GM12878 (cell line): ENCODE measurements at regions not wholly inside any gene's neighbourhood (a gene's known extent, or its start where the extent isn't known, plus 50 kb on each side); places are given as distances from the start of the nearest gene placed in this dataset.

Experiments
- ATAC-seq: fragments of 200-7000 bp; cut with Tn5 transposase; 3 replicates; pipeline ENCODE4 v1.9.1; 2020; ENCODE audit warnings: mild to moderate bottlenecking, moderate library complexity
- BruUV-seq: library from RNA; stranded (reverse); fragments of 400-500 nt; replicated peaks from 2 replicates; lab custom pipeline; 2021; lab: Mats Ljungman, UMichigan
- CTCF ChIA-PET: fragments of 300-600 bp; sonication (Branson Sonifier 250); formaldehyde crosslinking; extraction: SDS; loops from one replicate; lab custom pipeline; 2021; ENCODE audit warnings: inconsistent platforms; lab: Yijun Ruan, JAX
- POLR2A ChIA-PET: fragments of 350-600 bp; formaldehyde crosslinking; extraction: SDS; loops from one replicate; lab custom pipeline; 2021; ENCODE audit warnings: inconsistent platforms; lab: Charles Lee
- RAD21 ChIA-PET: fragments of 300-600 bp; sonication (Branson Sonifier 250); formaldehyde crosslinking; loops from one replicate; lab custom pipeline; 2023; ENCODE audit warnings: antibody characterized with exemption; ENCODE audit not compliant: unreplicated experiment; lab: Charles Lee
- SMC1A ChIA-PET: fragments of 300-600 bp; sonication (Branson Sonifier 250); formaldehyde crosslinking; loops from one replicate; lab custom pipeline; 2023; ENCODE audit not compliant: unreplicated experiment, uncharacterized antibody; lab: Charles Lee
- DNase-seq: peaks from one replicate; pipeline ENCODE4 v3.0.0-alpha.2; 2011; ENCODE audit warnings: low read depth, low spot score
- FAIRE-seq: peaks from 3 replicates; lab custom pipeline; 2011; peaks lifted over from hg19 to GRCh38; lab: Jason Lieb, UNC
- H2AFZ ChIP-seq: 2 replicates; pipeline ENCODE4 v1.6.0; 2011; ENCODE audit warnings: low read depth, low read length, control low read depth; ENCODE audit not compliant: control insufficient read depth
- H3K27ac ChIP-seq: 2 replicates; pipeline ENCODE4 v1.5.1; 2011; ENCODE audit warnings: control low read depth; ENCODE audit not compliant: control insufficient read depth, insufficient read depth
- H3K27me3 ChIP-seq, 2 experiments: replicated peaks in 1 of 2; 2 replicates each; pipeline versions ENCODE4 v1.6.0 to v1.6.1; 2011; ENCODE audit warnings: low read length in 1 of 2; ENCODE audit not compliant: control insufficient read depth in 2 of 2, insufficient read depth in 2 of 2
- H3K36me3 ChIP-seq, 2 experiments: 2 replicates each; pipeline ENCODE4 v1.5.1; 2011; ENCODE audit warnings: low read length in 1 of 2; ENCODE audit not compliant: control insufficient read depth in 2 of 2, insufficient read depth in 2 of 2
- H3K4me1 ChIP-seq: 2 replicates; pipeline ENCODE4 v1.6.1; 2011; ENCODE audit warnings: mild to moderate bottlenecking, low read length, moderate library complexity, mixed read lengths; ENCODE audit not compliant: control insufficient read depth, insufficient read depth
- H3K4me2 ChIP-seq: 2 replicates; pipeline ENCODE4 v1.6.0; 2011; ENCODE audit warnings: control low read depth; ENCODE audit not compliant: control insufficient read depth, insufficient read depth
- H3K4me3 ChIP-seq: fragments of 200-600 bp; sonication (generic); 2 replicates; pipeline ENCODE4 v1.5.1; 2016
- H3K79me2 ChIP-seq: 2 replicates; pipeline ENCODE4 v1.6.0; 2011; ENCODE audit warnings: low read length; ENCODE audit not compliant: control insufficient read depth, insufficient read depth
- H3K9ac ChIP-seq: 2 replicates; pipeline ENCODE4 v1.8.0; 2011; ENCODE audit warnings: low read length, control low read depth, mixed read lengths; ENCODE audit not compliant: control insufficient read depth, insufficient read depth
- H3K9me3 ChIP-seq: replicated peaks from 3 replicates; pipeline ENCODE4 v1.5.1; 2011; ENCODE audit warnings: mild to moderate bottlenecking, low read length; ENCODE audit not compliant: control insufficient read depth, insufficient read depth
- H4K20me1 ChIP-seq: 2 replicates; pipeline ENCODE4 v1.6.0; 2011; ENCODE audit not compliant: control insufficient read depth, insufficient read depth
- BACH1 ChIP-seq: fragments of 450-650 bp; IDR thresholded peaks from 2 replicates; pipeline ENCODE4 v1.6.1; 2017; ENCODE audit warnings: mild to moderate bottlenecking, borderline replicate concordance
- CUX1 ChIP-seq: IDR thresholded peaks from 2 replicates; pipeline ENCODE4 v1.6.1; 2012; ENCODE audit warnings: improper control_type of control experiment, low read depth, low read length; ENCODE audit not compliant: insufficient replicate concordance
- DPF2 ChIP-seq: fragments of 450-650 bp; IDR thresholded peaks from 2 replicates; pipeline ENCODE4 v1.6.1; 2017; ENCODE audit warnings: mild to moderate bottlenecking
- ESRRA ChIP-seq: IDR thresholded peaks from 2 replicates; pipeline ENCODE4 v1.6.1; 2012; ENCODE audit warnings: mild to moderate bottlenecking, low read length, improper control_type of control experiment
- NKRF ChIP-seq: fragments of 450-650 bp; conservative IDR thresholded peaks from 2 replicates; pipeline ENCODE4 v1.6.1; 2017; ENCODE audit warnings: mild to moderate bottlenecking, moderate library complexity
- PAX5 ChIP-seq: IDR thresholded peaks from 2 replicates; pipeline ENCODE4 v1.6.1; 2011; ENCODE audit warnings: low read depth, low read length, borderline replicate concordance
- RUNX3 ChIP-seq: IDR thresholded peaks from 2 replicates; pipeline ENCODE4 v1.6.1; 2012; ENCODE audit warnings: low read length, inconsistent platforms
- TCF3 ChIP-seq: IDR thresholded peaks from 2 replicates; pipeline ENCODE4 v1.6.1; 2012; ENCODE audit warnings: low read depth, mild to moderate bottlenecking, low read length, borderline replicate concordance; ENCODE audit not compliant: insufficient read depth
- ZNF592 ChIP-seq: fragments of 450-650 bp; IDR thresholded peaks from 2 replicates; pipeline ENCODE4 v1.6.1; 2017; ENCODE audit warnings: mild to moderate bottlenecking, moderate library complexity
- WGBS: methylation state at CpG from one replicate; pipeline ENCODE4 v1.1.6; 2016; ENCODE audit warnings: low lambda C conversion rate; ENCODE audit not compliant: insufficient replicate concordance, insufficient coverage; ENCODE audit errors: missing lambda C conversion rate; 5-methylcytosine and 5-hydroxymethylcytosine counted together
- in situ Hi-C: fragments of 300-500 bp; cut with MboI; formaldehyde crosslinking; loops from 9 replicates; pipeline ENCODE4 v1.14.3; 2018; ENCODE audit warnings: mixed read lengths
- intact Hi-C: fragments of 100-400 bp; cut with micrococcal nuclease; formaldehyde crosslinking; loops from one replicate; pipeline ENCODE4 v1.14.2; 2022; ENCODE audit not compliant: unreplicated experiment

- intact Hi-C loops = no loop called here
- ATAC-seq (no peak), DNase-seq (no peak), FAIRE-seq (no peak)
- Histone ChIP-seq H2AFZ (no peak overlapping the region), H3K27ac (no peak overlapping the region), H3K4me2 (no peak overlapping the region), H3K79me2 (no peaks in the 10 kb centered on the region), H3K36me3 (no peaks in the 10 kb centered on the region), H3K4me3 (no peak overlapping the region), H3K4me1 (no peaks in the 10 kb centered on the region), H3K9ac (no peak overlapping the region), H3K27me3 (no peaks in the 10 kb centered on the region), H3K9me3 (no peaks in the 10 kb centered on the region), H4K20me1 (no peaks in the 10 kb centered on the region)
- SMC1A ChIA-PET = interaction anchor here (1.0 kb wide), 1 partner anchor 92 kb away, joined by 3 read pairs; no protein-coding TSS in a partner anchor
- RAD21 ChIA-PET = no interaction called here
- CTCF ChIA-PET = no interaction called here
- 47% methylated on average over 3 of the region's 3 CpGs for WGBS
- in situ Hi-C loops = no loop called here
- BruUV-seq = no TSS peak
- POLR2A ChIA-PET = no interaction called here
- no peak for TF ChIP-seq BACH1
- TF ChIP-seq CUX1 = no peak
- no peak for TF ChIP-seq TCF3
- no peak for TF ChIP-seq DPF2
- TF ChIP-seq RUNX3 = no peak
- TF ChIP-seq ZNF592 = no peak
- TF ChIP-seq NKRF = no peak
- TF ChIP-seq PAX5 = no peak
- no peak for TF ChIP-seq ESRRA
These were observed 165.5 kb upstream of the DMAC1 start for GRCh38 chr9:7965063-7965462.
